BLaER1 treated with 17β-estradiol and CSF1 and Interleukin-3, amounts not matched to agents 10 nM and 100 nM (cell line): ENCODE measurements at regions not wholly inside any gene's neighbourhood (a gene's known extent, or its start where the extent isn't known, plus 50 kb on each side); places are given as distances from the start of the nearest gene placed in this dataset.

Source experiments
- H3K27ac ChIP-seq, 11 experiments: shearing (Covaris generic); formaldehyde crosslinking; 2 replicates each; pipeline ENCODE4 v1.8.1; 2022
- H3K27me3 ChIP-seq, 11 experiments: shearing (Covaris generic); formaldehyde crosslinking; 2 replicates each; pipeline ENCODE4 v1.8.1; 2022
- H3K36me3 ChIP-seq, 11 experiments: shearing (Covaris generic); formaldehyde crosslinking; 2 replicates each; pipeline ENCODE4 v1.8.1; 2022
- H3K4me1 ChIP-seq, 10 experiments: shearing (Covaris generic); formaldehyde crosslinking; 2 replicates each; pipeline ENCODE4 v1.8.1; 2022
- H3K4me2 ChIP-seq, 11 experiments: shearing (Covaris generic); formaldehyde crosslinking; 2 replicates each; pipeline ENCODE4 v1.8.1; 2022
- H3K4me3 ChIP-seq, 10 experiments: shearing (Covaris generic); formaldehyde crosslinking; 2 replicates each; pipeline ENCODE4 v1.8.1; 2022
- H3K9ac ChIP-seq, 11 experiments: shearing (Covaris generic); formaldehyde crosslinking; 2 replicates each; pipeline ENCODE4 v1.8.1; 2022
- H3K9me3 ChIP-seq, 11 experiments: shearing (Covaris generic); formaldehyde crosslinking; replicated peaks in 1 of 11; 2 replicates each; pipeline ENCODE4 v1.8.1; 2022
- H4K20me1 ChIP-seq, 11 experiments: shearing (Covaris generic); formaldehyde crosslinking; 2 replicates each; pipeline ENCODE4 v1.8.1; 2022
- Cebpa-rat ChIP-seq, 11 experiments: shearing (Covaris generic); IDR thresholded peaks; 2 replicates each; pipeline ENCODE4 v1.8.1; 2022

- Histone ChIP-seq H3K9me3 (no peaks in the 10 kb centered on the region), H3K27ac (no peak overlapping the region), H3K27me3 (no peaks in the 10 kb centered on the region), H3K4me2 (no peak overlapping the region), H3K36me3 (no peaks in the 10 kb centered on the region), H3K4me1 (no peaks in the 10 kb centered on the region), H4K20me1 (no peaks in the 10 kb centered on the region), H3K4me3 (no peak overlapping the region), H3K9ac (no peak overlapping the region)
- TF ChIP-seq Cebpa-rat (IDR thresholded peaks at IDR 0.05): no peak
Measured at GRCh38 chr5:61881821-61882487, 424.1 kb upstream of the KIF2A start.

GRCh38 chr5:61882901-61883500 lies 423.0 kb upstream of the KIF2A start:
- Histone ChIP-seq H3K4me2 (no peak overlapping the region), H3K9ac (no peak overlapping the region), H3K4me3 (no peak overlapping the region), H3K36me3 (no peaks in the 10 kb centered on the region), H3K4me1 (no peaks in the 10 kb centered on the region), H3K27ac (no peak overlapping the region), H3K9me3 (no peaks in the 10 kb centered on the region), H3K27me3 (no peaks in the 10 kb centered on the region), H4K20me1 (no peaks in the 10 kb centered on the region)
- TF ChIP-seq Cebpa-rat (IDR thresholded peaks at IDR 0.05): no peak

- Histone ChIP-seq H3K27me3 (no peaks in the 10 kb centered on the region), H3K4me2 (no peak overlapping the region), H3K4me1 (no peaks in the 10 kb centered on the region), H3K4me3 (no peak overlapping the region), H3K9me3 (peaks cover 0 to 5% (median 0%) of the 10 kb centered on the region in 11 experiments; a peak in 3 of 22 replicates), H3K27ac (no peak overlapping the region), H4K20me1 (no peaks in the 10 kb centered on the region), H3K9ac (no peak overlapping the region), H3K36me3 (no peaks in the 10 kb centered on the region)
- no peak; a peak in 1 of 22 replicates for TF ChIP-seq Cebpa-rat (IDR thresholded peaks at IDR 0.05)
Measured at GRCh38 chr5:61884252-61884855, 421.7 kb upstream of the KIF2A start.

GRCh38 chr5:61886214-61886613 lies 419.8 kb upstream of the KIF2A start:
- H3K4me2 ChIP-seq: no peak overlapping the region
- no peaks in the 10 kb centered on the region for H4K20me1 ChIP-seq
- no peaks in the 10 kb centered on the region for H3K36me3 ChIP-seq
- H3K27me3 ChIP-seq: no peaks in the 10 kb centered on the region
- no peak for TF ChIP-seq Cebpa-rat (IDR thresholded peaks at IDR 0.05)
- no peak overlapping the region for H3K9ac ChIP-seq
- no peak overlapping the region for H3K4me3 ChIP-seq
- no peaks in the 10 kb centered on the region for H3K4me1 ChIP-seq
- H3K9me3 ChIP-seq: peaks cover 0 to 15% (median 6%) of the 10 kb centered on the region in 11 experiments; a peak in 11 of 22 replicates
- no peak overlapping the region for H3K27ac ChIP-seq

GRCh38 chr5:61887271-61887670 lies 418.7 kb upstream of the KIF2A start:
- Histone ChIP-seq H3K9me3 (peaks cover 0 to 18% (median 7%) of the 10 kb centered on the region in 11 experiments; a peak in 11 of 22 replicates), H3K27me3 (no peaks in the 10 kb centered on the region), H3K9ac (no peak overlapping the region), H3K27ac (no peak overlapping the region), H3K4me1 (no peaks in the 10 kb centered on the region), H3K4me2 (no peak overlapping the region), H4K20me1 (no peaks in the 10 kb centered on the region), H3K36me3 (no peaks in the 10 kb centered on the region), H3K4me3 (no peak overlapping the region)
- no peak for TF ChIP-seq Cebpa-rat (IDR thresholded peaks at IDR 0.05)

DNA sequence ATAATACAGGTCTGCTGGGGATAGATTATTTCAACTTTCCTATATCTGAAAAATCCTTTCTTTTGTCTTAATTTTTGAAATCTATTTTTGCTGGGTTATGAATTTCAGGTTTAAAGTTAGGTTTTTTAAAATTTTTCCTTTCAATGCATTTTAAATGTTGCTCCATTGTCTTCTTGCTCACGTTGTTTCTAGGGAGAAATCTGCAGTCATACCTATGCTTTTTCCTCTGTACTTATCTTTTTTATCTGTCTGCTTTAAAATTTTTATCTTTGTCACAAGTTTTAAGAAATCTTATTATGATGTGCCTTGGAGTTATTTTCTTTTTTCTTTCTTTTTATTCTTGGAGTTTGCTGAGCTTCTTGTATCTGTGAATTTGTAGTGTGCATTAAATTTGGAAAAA lies 412.0 kb upstream of the KIF2A start:
- TF ChIP-seq Cebpa-rat (IDR thresholded peaks at IDR 0.05): no peak
- H3K27me3 ChIP-seq: no peaks in the 10 kb centered on the region
- no peaks in the 10 kb centered on the region for H4K20me1 ChIP-seq
- H3K4me1 ChIP-seq: 0 out of 20 replicates have a peak, but pooled peaks cover 0 to 5% (median 0%) of the 10 kb centered on the region in 10 experiments
- no peak overlapping the region for H3K27ac ChIP-seq
- H3K9me3 ChIP-seq: peaks cover 8 to 29% (median 18%) of the 10 kb centered on the region in 11 experiments; a peak in 18 of 22 replicates
- no peaks in the 10 kb centered on the region for H3K36me3 ChIP-seq
- H3K9ac ChIP-seq: no peak overlapping the region
- H3K4me2 ChIP-seq: no peak overlapping the region
- no peak overlapping the region for H3K4me3 ChIP-seq

- peaks cover 6 to 23% (median 8%) of the 10 kb centered on the region in 11 experiments; a peak in 15 of 22 replicates for H3K9me3 ChIP-seq
- no peak overlapping the region for H3K4me3 ChIP-seq
- no peak for TF ChIP-seq Cebpa-rat (IDR thresholded peaks at IDR 0.05)
- 0 out of 20 replicates have a peak, but pooled peaks cover 0 to 5% (median 0%) of the 10 kb centered on the region in 10 experiments for H3K4me1 ChIP-seq
- H3K9ac ChIP-seq: no peak overlapping the region
- H4K20me1 ChIP-seq: no peaks in the 10 kb centered on the region
- H3K36me3 ChIP-seq: no peaks in the 10 kb centered on the region
- no peak overlapping the region for H3K27ac ChIP-seq
- no peaks in the 10 kb centered on the region for H3K27me3 ChIP-seq
- no peak overlapping the region for H3K4me2 ChIP-seq
Measured at GRCh38 chr5:61896811-61897210, 409.2 kb upstream of the KIF2A start.

- Histone ChIP-seq H3K9me3 (peaks cover 6 to 23% (median 8%) of the 10 kb centered on the region in 11 experiments; a peak in 15 of 22 replicates), H3K27me3 (no peaks in the 10 kb centered on the region), H3K4me2 (no peak overlapping the region), H3K4me3 (no peak overlapping the region), H3K4me1 (0 out of 20 replicates have a peak, but pooled peaks cover 0 to 5% (median 0%) of the 10 kb centered on the region in 10 experiments), H3K9ac (no peak overlapping the region), H3K36me3 (no peaks in the 10 kb centered on the region), H3K27ac (no peak overlapping the region), H4K20me1 (no peaks in the 10 kb centered on the region)
- TF ChIP-seq Cebpa-rat (IDR thresholded peaks at IDR 0.05): no peak
Measured at GRCh38 chr5:61897251-61897650, 408.8 kb upstream of the KIF2A start.

- TF ChIP-seq Cebpa-rat (IDR thresholded peaks at IDR 0.05): no peak
- H4K20me1 ChIP-seq: no peaks in the 10 kb centered on the region
- 0 out of 20 replicates have a peak, but pooled peaks cover 0 to 5% (median 0%) of the 10 kb centered on the region in 10 experiments for H3K4me1 ChIP-seq
- H3K9ac ChIP-seq: no peak overlapping the region
- H3K27me3 ChIP-seq: no peaks in the 10 kb centered on the region
- no peaks in the 10 kb centered on the region for H3K36me3 ChIP-seq
- no peak overlapping the region for H3K4me2 ChIP-seq
- no peak overlapping the region for H3K4me3 ChIP-seq
- no peak overlapping the region for H3K27ac ChIP-seq
- H3K9me3 ChIP-seq: no peaks in the 10 kb centered on the region
Measured at GRCh38 chr5:61901997-61902396, 404.0 kb upstream of the KIF2A start.
